Hepatocyte (in vitro differentiated cells): ENCODE measurements at regions not wholly inside any gene's neighbourhood (a gene's known extent, or its start where the extent isn't known, plus 50 kb on each side); places are given as distances from the start of the nearest gene placed in this dataset.

Experiments used
- EZH2 ChIP-seq: fragments of 200-600 bp; sonication (generic); IDR thresholded peaks from 2 replicates; pipeline ENCODE4 v1.6.1; 2016; ENCODE audit warnings: antibody characterized with exemption, mild to moderate bottlenecking, borderline replicate concordance
- EZH2phosphoT487 ChIP-seq: fragments of 200-600 bp; sonication (generic); IDR thresholded peaks from one replicate; pipeline ENCODE4 v1.6.1; 2018; ENCODE audit warnings: antibody characterized with exemption, mild to moderate bottlenecking, low read depth, moderate library complexity; ENCODE audit not compliant: unreplicated experiment, severe bottlenecking
- TF ChIP-seq, protein P1 (sequence below): fragments of 200-600 bp; sonication (generic); IDR thresholded peaks from 2 replicates; pipeline ENCODE4 v1.5.1; 2016; ENCODE audit warnings: antibody characterized with exemption, mild to moderate bottlenecking; ENCODE audit not compliant: poor library complexity

DNA sequence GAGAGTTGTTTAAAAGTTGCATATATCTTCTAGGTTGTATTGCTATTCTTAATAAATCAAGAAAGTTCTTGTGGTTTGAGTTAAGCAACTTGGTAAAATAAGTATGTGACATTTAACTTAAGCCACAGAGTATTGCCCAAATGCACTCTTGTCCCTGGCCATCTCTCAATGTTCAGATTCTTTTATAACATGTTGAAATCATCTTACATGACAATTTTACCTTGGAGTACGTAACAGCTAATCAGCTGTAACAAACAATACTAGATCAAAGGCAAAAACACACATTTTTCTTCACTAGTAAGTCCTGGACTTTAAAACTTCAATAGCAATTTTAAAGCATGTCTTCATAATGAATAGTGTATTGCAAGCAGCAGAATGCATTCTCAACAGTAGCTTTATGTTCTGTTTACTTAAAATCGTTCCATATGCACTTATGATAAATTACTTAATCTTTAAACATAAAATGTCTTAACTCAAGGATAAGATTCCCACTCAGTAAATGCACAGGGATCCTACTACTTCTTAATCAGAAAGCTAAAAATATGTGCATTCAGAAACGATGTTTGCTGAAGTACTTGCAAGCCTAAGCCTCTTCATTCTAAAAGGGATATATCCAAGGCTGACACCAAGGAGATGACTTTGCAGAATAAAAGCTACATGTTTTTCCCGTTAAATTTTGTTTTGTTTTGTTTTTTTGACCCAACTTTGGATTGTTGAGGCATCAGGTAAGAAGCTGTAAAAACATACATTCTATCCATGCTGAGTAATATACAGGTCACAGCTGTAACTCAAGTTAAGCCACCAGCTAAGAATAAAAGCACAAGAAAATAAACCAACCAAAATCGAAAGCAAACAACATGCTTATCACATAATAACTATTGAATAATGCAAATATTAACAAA is 86.1 kb upstream of the NFIB start:
- TF ChIP-seq, protein P1, sequence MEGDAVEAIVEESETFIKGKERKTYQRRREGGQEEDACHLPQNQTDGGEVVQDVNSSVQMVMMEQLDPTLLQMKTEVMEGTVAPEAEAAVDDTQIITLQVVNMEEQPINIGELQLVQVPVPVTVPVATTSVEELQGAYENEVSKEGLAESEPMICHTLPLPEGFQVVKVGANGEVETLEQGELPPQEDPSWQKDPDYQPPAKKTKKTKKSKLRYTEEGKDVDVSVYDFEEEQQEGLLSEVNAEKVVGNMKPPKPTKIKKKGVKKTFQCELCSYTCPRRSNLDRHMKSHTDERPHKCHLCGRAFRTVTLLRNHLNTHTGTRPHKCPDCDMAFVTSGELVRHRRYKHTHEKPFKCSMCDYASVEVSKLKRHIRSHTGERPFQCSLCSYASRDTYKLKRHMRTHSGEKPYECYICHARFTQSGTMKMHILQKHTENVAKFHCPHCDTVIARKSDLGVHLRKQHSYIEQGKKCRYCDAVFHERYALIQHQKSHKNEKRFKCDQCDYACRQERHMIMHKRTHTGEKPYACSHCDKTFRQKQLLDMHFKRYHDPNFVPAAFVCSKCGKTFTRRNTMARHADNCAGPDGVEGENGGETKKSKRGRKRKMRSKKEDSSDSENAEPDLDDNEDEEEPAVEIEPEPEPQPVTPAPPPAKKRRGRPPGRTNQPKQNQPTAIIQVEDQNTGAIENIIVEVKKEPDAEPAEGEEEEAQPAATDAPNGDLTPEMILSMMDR: no peak
- no peak for TF ChIP-seq EZH2
- no peak for TF ChIP-seq EZH2phosphoT487
